A204.1 (cell line): ENCODE measurements at regions not wholly inside any gene's neighbourhood (a gene's known extent, or its start where the extent isn't known, plus 50 kb on each side); places are given as distances from the start of the nearest gene placed in this dataset.

Source experiments
- FAIRE-seq: peaks from 2 replicates; lab custom pipeline; 2012; peaks lifted over from hg19 to GRCh38; lab: Jason Lieb, UNC

- no peak for FAIRE-seq
Observed at GRCh38 chr21:27108228-27108627, 141.3 kb upstream of the ADAMTS5 start.

GRCh38 chr21:27104846-27105431, 138.1 kb upstream of the ADAMTS5 start:
- no peak for FAIRE-seq

DNA sequence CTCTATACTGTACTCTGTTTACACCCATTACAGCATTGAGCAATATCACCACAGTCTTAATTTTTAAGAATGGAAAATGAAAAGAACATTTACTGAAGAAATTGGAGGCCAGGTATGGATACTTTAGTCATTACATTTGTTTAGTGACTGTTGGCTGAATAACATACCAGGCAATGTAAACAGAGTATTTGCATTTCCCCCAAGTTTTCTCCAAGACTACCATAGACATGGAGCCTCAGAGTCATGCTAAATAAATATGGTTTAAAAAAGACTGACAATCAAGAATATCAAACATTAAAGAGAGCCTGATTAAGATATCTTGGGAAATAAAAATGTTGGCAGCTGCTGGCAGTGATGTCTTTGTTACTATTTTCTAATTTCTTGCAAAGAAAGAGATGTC, 136.9 kb upstream of the ADAMTS5 start:
- no peak for FAIRE-seq

GRCh38 chr21:27101523-27101922, 134.6 kb upstream of the ADAMTS5 start:
- FAIRE-seq = no peak

DNA sequence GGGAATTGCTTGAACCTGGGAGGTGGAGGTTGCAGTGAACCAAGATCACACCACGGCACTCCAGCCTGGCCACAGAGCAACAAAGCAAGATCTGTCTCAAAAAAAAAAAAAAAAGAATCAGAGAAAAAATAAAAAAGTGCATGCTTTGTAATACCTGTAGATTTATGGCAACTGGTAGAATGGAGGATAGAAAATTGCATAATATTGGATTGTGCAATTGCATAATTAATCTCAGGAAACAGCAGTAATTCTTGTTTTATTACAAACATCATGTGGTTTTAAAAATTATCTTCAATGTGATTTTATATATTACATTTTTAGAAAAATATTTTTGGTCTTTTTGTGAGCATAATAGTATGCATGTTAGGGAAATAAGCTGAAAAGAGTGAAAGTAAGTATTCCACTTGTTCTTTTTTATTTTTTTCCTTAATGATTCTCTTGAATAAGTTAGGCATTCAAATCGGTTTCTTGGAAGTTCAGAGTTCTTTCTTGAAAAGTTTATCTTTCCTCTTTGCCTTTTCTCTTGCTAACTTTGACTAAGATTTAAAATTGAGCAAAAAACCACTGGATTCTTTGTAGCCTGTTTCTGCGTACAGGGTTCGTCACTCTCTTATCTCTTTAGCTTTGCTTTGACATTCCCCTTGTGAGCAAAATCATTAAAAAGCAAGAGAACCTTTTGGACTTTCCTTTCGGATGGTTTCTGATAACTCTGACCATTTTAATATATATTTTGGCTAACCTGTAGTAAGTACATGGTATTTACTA, 127.5 kb upstream of the ADAMTS5 start:
- FAIRE-seq = no peak

DNA sequence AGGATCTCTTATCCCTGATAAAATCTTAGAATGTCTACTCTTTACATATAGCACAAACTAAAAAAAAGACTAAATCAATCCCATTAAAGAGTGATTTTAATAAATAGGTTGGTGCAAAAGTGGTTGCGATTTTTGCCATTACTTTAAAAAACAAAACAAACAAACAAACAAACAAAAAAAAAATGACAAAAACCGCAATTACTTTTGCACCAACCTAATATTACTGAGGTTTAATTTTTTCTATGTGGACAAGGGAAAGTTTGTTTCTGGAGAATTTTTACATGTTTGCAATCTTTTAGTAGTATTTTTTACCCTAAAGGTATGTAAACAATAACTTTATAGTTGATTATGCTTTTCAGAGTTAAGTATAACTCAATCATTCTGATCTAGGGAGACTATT, 119.7 kb upstream of the ADAMTS5 start:
- FAIRE-seq = no peak

- no peak for FAIRE-seq
Observed at GRCh38 chr21:27086186-27086585, 119.3 kb upstream of the ADAMTS5 start.

DNA sequence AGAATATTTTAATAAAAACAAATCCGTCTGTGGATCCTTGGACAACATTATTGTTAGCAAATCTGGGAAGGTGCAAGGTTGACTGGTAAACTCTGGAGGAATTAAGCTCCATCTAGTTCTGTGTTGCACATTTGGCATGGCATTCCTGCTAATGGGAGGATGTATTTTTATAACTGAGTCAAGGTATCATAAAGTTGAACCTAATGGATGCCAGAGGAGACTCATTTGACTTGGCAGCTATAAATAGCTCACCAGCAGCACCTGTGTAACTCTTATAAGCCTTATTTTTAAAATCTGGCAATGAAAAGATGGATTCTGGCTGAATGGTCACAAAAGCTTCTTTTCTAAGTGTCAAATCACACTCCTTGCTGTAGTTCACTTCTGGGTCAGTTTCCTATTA, 118.5 kb upstream of the ADAMTS5 start:
- FAIRE-seq = no peak

DNA sequence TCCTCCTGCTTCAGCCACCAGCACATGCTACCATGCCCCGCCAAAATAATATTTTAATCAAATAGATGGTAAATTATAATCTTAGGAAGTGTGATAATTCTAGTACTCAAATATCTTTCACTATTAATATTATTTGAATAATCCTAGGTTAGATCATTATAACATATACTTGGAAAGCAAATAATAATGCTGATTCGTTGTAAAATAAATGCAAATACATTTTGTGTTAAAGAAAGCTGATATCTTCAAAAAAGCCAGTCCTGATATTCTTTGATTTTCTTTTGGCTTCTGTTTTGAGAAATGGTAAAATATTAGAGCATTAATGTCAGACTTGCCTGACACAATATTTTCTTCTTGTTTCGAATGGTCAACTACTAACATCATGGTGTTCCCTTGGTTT, 116.3 kb upstream of the ADAMTS5 start:
- FAIRE-seq = no peak

DNA sequence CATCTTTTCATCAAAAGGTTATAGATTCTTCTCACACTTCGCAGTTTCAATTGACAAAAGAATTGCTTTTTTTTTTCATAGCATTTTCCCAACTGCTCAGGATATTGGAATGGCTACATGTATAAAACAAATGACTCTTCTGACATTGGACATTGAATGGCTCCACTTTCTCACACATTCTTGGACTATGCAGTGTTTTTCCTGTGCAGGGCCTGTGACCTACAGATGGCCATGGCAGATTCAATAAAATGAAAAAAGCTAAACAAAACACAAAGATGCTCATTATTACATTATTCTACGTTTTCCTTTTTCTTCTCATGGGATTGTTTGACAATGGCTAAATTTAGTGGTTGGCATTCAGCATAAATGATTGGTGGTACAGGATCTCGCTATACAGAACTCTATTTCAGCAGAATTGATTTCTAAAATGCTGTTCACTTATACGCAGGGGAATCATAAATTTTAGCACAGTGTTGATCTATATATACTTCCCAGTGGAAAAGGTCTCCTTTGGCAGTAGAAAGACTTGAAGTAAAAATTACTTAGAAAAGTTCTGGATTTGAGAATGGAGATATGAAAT, 115.6 kb upstream of the ADAMTS5 start:
- no peak for FAIRE-seq

DNA sequence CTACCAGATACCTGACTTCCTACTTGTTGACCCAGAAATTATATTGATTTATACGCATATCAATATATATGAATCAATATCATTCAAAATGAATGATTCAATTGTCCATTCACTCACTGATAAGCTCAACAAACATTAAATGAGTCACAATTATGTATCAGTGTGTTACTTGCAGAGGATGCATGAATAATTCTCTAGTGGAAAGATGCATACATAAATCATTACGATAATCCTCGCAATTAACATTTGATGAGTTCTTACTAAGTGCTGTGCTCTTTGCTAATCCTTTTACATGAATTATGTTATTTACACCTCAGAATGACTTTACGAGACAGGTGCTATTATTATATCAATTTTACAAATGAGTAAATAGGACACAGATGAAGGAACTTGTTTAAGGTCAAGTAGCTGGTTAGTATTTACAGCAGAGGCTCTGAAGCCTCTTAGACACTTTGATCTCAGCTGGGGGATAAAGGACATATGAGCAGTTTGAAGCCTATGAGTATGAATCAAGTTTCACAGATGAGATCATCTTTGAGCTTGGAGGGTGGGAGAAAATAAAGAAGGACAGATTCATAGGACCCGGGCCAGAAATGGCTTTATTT, 112.8 kb upstream of the ADAMTS5 start:
- no peak for FAIRE-seq

DNA sequence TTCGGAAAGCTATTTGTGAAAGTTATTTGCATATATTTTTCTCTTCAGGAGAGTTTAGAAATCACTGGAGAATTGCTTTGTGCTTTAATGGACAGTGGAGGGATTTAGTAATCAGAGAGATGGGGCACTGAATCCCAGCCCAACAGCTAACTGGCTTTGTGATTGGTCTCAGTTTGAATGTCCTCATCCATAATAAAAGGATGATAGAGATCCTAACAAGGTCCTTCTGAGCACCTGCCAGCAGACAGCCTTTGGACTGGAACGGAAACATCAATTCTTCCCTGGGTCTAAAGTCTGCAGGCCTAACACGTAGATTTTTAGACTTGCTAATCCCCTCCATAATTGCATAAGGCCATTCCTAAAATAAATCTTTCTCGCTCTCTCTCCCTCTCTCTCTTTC, 112.0 kb upstream of the ADAMTS5 start:
- no peak for FAIRE-seq

DNA sequence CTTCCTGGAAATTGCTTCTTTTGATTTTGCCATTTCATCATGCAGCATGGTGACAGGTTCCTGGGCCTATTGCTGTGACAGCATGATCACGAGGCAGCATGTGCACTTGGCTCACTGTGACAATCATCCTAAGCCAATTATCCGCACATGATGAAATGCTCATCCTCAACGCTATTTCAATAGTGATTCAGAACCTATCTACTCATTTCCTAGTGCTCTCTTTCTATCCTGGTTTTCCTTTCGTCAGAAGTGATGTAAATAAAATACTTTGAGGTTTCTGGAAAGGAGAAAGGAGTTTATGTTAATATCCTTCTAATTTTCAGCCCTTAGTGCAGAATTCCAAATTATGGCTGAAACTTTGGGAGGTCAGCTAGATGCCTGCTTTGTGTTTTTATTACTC, 110.6 kb upstream of the ADAMTS5 start:
- FAIRE-seq = no peak

GRCh38 chr21:27076025-27076424, 109.1 kb upstream of the ADAMTS5 start:
- no peak for FAIRE-seq

GRCh38 chr21:27070861-27071670, 104.2 kb upstream of the ADAMTS5 start:
- FAIRE-seq = no peak

DNA sequence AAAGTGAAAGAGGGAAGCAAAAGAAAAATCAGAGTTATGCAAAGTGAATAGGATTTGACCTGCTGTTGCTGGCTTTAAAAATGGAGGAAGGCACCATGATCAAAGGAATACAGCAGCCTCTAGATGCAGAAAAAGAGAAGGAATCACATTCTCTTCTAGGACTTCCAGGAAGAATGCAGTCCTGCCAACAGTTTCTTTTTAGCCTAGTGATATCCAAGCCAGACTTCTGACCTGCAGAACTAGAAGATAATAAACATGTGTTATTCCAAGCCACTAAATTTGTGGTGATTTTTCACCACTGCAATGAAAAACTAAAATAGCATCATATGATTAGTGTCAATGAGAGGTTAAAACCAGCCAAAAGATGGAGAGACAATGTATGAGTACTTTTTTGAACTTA, 101.9 kb upstream of the ADAMTS5 start:
- no peak for FAIRE-seq

DNA sequence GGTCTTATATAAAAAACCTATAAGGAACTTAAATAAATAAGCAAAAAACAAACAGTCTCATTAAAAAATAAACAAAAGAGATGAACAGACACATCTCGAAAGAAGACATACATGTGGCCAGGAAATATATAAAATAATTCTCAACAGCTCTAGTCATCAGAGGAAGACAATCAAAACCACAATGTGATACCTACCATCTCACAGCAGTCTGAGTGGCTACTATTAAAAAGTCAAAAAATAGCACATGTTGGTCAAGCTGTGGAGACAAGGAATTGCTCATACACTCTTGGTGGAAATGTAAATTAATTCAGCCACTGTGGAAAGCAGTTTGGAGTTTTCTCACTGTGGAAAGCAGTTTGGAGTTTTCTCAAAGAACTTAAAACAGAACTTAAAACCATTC, 100.3 kb upstream of the ADAMTS5 start:
- no peak for FAIRE-seq

GRCh38 chr21:27062443-27062842, 95.6 kb upstream of the ADAMTS5 start:
- FAIRE-seq = no peak

DNA sequence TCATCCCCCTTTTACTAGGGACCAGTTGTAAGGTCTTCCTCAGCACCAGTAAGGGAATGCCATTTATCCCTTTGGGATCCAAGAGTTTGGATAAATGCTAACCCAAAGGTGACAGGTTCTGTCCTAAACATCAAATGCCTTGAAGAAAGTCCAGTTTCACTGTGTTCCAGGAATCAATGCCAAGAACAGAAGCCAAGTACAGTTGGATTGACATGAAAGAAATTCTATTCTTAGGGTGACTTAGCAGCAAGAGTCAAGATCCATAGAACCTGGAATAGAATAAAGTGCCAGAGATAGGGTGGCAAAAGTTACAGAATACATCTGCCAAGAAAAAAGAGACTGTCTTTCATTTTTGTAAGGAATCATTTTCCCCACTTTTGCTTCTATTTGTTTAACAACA, 94.9 kb upstream of the ADAMTS5 start:
- no peak for FAIRE-seq

DNA sequence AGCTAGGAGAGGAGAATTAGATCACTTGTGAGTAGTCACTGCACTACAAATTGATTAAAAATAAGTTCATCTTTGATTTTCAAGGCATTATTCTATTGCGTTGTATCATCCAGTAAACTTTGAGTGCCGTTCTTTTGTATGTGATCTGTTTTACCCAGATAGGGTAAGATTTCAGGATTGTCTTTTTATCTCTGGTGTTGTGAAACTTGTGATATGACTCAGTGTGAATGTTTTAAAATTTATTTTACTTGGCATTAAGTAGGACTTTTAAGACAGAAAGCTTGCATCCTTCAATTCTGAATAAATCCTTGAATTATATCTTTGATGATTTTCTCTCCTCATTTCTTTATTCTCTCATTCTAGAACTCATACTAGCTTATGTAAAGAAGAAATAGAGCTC, 93.3 kb upstream of the ADAMTS5 start:
- no peak for FAIRE-seq

GRCh38 chr21:27058673-27059605, 92.1 kb upstream of the ADAMTS5 start:
- no peak for FAIRE-seq

GRCh38 chr21:27057997-27058396, 91.1 kb upstream of the ADAMTS5 start:
- FAIRE-seq = no peak
